ENCODE measurements at regions not wholly inside any gene's neighbourhood (a gene's known extent, or its start where the extent isn't known, plus 50 kb on each side); places are given as distances from the start of the nearest gene placed in this dataset.

GRCh38 chr16:72657164-72657563 lies 390.8 kb downstream of the ZFHX3 start:
- TF ChIP-seq EP300 (IDR thresholded peaks at IDR 0.05; ENCODE audit: borderline replicate concordance) (no peak), CEBPB (IDR thresholded peaks at IDR 0.05) (no peak), YY1 (IDR thresholded peaks at IDR 0.05; ENCODE audit: low read depth) (no peak), REST (IDR thresholded peaks at IDR 0.05; ENCODE audit: low read depth) (no peak), ZBTB7A (IDR thresholded peaks at IDR 0.05; ENCODE audit: low read depth) (no peak), FOXM1 (IDR thresholded peaks at IDR 0.05; ENCODE audit: borderline replicate concordance, low read depth) (no peak), TEAD4 (IDR thresholded peaks at IDR 0.05) (no peak), TAF1 (IDR thresholded peaks at IDR 0.05; ENCODE audit: low read depth) (no peak), TCF12 (IDR thresholded peaks at IDR 0.05; ENCODE audit: low read depth) (no peak), NFIC (IDR thresholded peaks at IDR 0.05) (no peak), RAD21 (IDR thresholded peaks at IDR 0.05; ENCODE audit: low read depth) (no peak), CREB1 (IDR thresholded peaks at IDR 0.05; ENCODE audit: low read depth) (no peak)
